Gastrocnemius medialis (tissue), 4 donors: ENCODE measurements at regions not wholly inside any gene's neighbourhood (a gene's known extent, or its start where the extent isn't known, plus 50 kb on each side); places are given as distances from the start of the nearest gene placed in this dataset.

Experiments
- ATAC-seq, 2 donors: fragments of 150-250 bp; one replicate each; pipeline ENCODE4 v1.9.1; 2016
- DNase-seq, 2 donors: peaks; one replicate each; pipeline ENCODE4 v3.0.0-alpha.2; 2019
- H3K27ac ChIP-seq, 4 donors: fragments of 200-600 bp; sonication (generic); 1 replicate in 1 of 4; 2 replicates in 3 of 4; pipeline ENCODE4 v1.5.1; 2016 to 2018; ENCODE audit warnings: mild to moderate bottlenecking in 2 of 4, moderate library complexity in 1 of 4
- H3K27me3 ChIP-seq, 3 donors: fragments of 200-600 bp; sonication (generic) in 2 of 3; 1 replicate in 1 of 3; 2 replicates in 2 of 3; pipeline versions ENCODE4 v1.5.1 to v1.6.0; 2016 to 2019; ENCODE audit warnings: mild to moderate bottlenecking in 1 of 3, moderate library complexity in 1 of 3
- H3K36me3 ChIP-seq, 2 donors: fragments of 200-600 bp; sonication (generic) in 1 of 2; one replicate each; pipeline ENCODE4 v1.5.1; 2017 to 2018
- H3K4me1 ChIP-seq, 2 donors: fragments of 200-600 bp; sonication (generic) in 1 of 2; one replicate each; pipeline ENCODE4 v1.5.1; 2016 to 2017; ENCODE audit warnings: mild to moderate bottlenecking in 2 of 2
- H3K4me3 ChIP-seq, 4 donors: fragments of 200-600 bp; sonication (generic) in 3 of 4; 1 replicate in 1 of 4; 2 replicates in 3 of 4; pipeline ENCODE4 v1.5.1; 2016 to 2019; ENCODE audit warnings: mild to moderate bottlenecking in 2 of 4
- H3K9me3 ChIP-seq, 3 donors: fragments of 200-600 bp; sonication (generic) in 2 of 3; 1 replicate in 1 of 3; 2 replicates in 2 of 3; pipeline ENCODE4 v1.5.1; 2016 to 2019
- POLR2A ChIP-seq, 2 donors: fragments of 450-650 bp; IDR thresholded peaks; one replicate each; pipeline ENCODE4 v1.6.1; 2017; ENCODE audit warnings: antibody characterized with exemption in 2 of 2, mild to moderate bottlenecking in 2 of 2, moderate library complexity in 2 of 2
- in situ Hi-C, 4 donors: fragments of 200-750 bp; cut with MboI; loops; one replicate each; pipeline versions ENCODE4 v1.15.0 to v1.8.0; 2017; ENCODE audit warnings: low sequenced_read_pairs in 4 of 4
- intact Hi-C: fragments of 100-400 bp; cut with DNase I; formaldehyde crosslinking; loops from one replicate; pipeline ENCODE4 v1.15.1; 2023; ENCODE audit warnings: low total_unique reads
- TF ChIP-seq, protein P1 (sequence below), 5 experiments: fragments of 450-650 bp in 3 of 5; fragments of 200-600 bp in 2 of 5; sonication (generic) in 2 of 5; IDR thresholded peaks in 4 of 5; conservative IDR thresholded peaks in 1 of 5; 1 replicate in 4 of 5; 2 replicates in 1 of 5; pipeline ENCODE4 v1.5.1; 2016 to 2019; ENCODE audit warnings: antibody characterized with exemption in 5 of 5, mild to moderate bottlenecking in 3 of 5, moderate library complexity in 3 of 5

- Histone ChIP-seq H3K4me3 (no peak overlapping the region), H3K36me3 (no peaks in the 10 kb centered on the region), H3K27me3 (no peaks in the 10 kb centered on the region), H3K9me3 (no peaks in the 10 kb centered on the region), H3K27ac (no peak overlapping the region), H3K4me1 (no peaks in the 10 kb centered on the region)
- ATAC-seq (no peak), DNase-seq (no peak)
- in situ Hi-C loops (no loop called here), intact Hi-C loops (no loop called here)
- TF ChIP-seq POLR2A (IDR thresholded peaks at IDR 0.05): no peak
- TF ChIP-seq, protein P1, sequence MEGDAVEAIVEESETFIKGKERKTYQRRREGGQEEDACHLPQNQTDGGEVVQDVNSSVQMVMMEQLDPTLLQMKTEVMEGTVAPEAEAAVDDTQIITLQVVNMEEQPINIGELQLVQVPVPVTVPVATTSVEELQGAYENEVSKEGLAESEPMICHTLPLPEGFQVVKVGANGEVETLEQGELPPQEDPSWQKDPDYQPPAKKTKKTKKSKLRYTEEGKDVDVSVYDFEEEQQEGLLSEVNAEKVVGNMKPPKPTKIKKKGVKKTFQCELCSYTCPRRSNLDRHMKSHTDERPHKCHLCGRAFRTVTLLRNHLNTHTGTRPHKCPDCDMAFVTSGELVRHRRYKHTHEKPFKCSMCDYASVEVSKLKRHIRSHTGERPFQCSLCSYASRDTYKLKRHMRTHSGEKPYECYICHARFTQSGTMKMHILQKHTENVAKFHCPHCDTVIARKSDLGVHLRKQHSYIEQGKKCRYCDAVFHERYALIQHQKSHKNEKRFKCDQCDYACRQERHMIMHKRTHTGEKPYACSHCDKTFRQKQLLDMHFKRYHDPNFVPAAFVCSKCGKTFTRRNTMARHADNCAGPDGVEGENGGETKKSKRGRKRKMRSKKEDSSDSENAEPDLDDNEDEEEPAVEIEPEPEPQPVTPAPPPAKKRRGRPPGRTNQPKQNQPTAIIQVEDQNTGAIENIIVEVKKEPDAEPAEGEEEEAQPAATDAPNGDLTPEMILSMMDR (IDR thresholded peaks at IDR 0.05 in 4 of 5, conservative IDR thresholded peaks at IDR 0.05 in 1 of 5): no peak
Measured at GRCh38 chr13:33362986-33363727, 77.6 kb upstream of the STARD13 start.

DNA sequence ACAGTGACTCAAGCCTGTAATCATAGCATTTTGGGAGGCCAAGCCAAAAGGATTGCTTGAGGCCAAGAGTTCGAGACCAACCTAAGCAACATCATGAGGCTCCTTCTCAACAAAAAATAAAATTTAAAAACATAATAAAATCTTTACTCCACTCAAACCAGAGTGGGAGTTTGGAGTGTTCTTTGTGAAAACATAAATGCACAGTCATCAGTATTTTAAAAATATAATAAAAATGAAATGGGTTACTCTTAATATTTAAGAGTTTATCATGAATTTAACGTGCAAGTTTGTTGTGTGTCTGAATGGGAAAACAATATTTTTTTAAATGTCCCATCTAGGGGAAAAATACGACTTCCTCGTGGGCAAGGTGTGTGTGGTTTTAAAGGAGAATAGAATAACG, 78.6 kb upstream of the STARD13 start:
- intact Hi-C loops (no loop called here), in situ Hi-C loops (no loop called here)
- Histone ChIP-seq H3K27ac (no peak overlapping the region), H3K4me3 (no peak overlapping the region), H3K9me3 (no peaks in the 10 kb centered on the region), H3K4me1 (peaks cover 4 to 10% of the 10 kb centered on the region in 2 donors), H3K27me3 (no peaks in the 10 kb centered on the region), H3K36me3 (no peaks in the 10 kb centered on the region)
- ATAC-seq: no peak
- TF ChIP-seq, protein P1 (IDR thresholded peaks at IDR 0.05 in 4 of 5, conservative IDR thresholded peaks at IDR 0.05 in 1 of 5): no peak
- no peak for TF ChIP-seq POLR2A (IDR thresholded peaks at IDR 0.05)
- no peak for DNase-seq

GRCh38 chr13:33366469-33367062, 81.0 kb upstream of the STARD13 start:
- no peak overlapping the region for H3K4me3 ChIP-seq
- in situ Hi-C loops: no loop called here
- peaks cover 4 to 12% of the 10 kb centered on the region in 2 donors for H3K4me1 ChIP-seq
- H3K36me3 ChIP-seq: no peaks in the 10 kb centered on the region
- no peaks in the 10 kb centered on the region for H3K27me3 ChIP-seq
- TF ChIP-seq POLR2A (IDR thresholded peaks at IDR 0.05): no peak
- TF ChIP-seq, protein P1 (IDR thresholded peaks at IDR 0.05 in 4 of 5, conservative IDR thresholded peaks at IDR 0.05 in 1 of 5): no peak
- DNase-seq (no peak), ATAC-seq (no peak)
- intact Hi-C loops: no loop called here
- no peaks in the 10 kb centered on the region for H3K9me3 ChIP-seq
- no peak overlapping the region for H3K27ac ChIP-seq

DNA sequence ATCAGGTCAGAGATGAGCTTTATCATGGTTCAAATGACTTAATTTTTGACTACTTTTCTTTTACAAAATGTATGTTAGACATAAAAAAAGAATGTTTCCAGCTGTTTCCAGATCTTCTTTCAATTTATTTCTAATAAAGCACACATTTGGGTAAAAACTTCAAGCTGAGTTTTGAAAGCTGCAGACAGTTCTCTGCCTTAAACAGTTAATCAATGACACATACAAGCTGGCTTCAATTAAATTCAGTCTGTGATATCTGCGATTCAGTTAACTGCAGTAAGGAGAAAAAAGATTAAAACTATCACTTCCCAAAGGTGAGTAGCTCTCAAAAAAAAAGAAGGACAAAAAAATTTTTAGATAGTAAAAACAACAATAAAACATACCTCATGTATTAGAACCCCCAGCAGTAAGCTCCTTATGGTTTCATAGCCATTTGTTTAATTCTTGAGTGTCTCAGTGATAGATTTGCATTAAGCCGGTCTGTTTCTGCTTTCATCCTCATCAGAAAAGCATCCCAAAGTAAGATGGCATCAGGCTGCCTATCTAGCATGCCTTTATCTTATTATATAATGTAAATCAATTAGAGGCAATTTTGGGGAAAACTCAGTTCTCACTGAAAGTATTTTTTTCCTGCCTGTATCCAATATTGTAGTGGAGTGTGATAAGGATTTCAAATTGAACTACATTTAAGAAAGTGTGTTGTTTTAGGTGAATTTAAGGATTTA, 81.8 kb upstream of the STARD13 start:
- intact Hi-C loops: no loop called here

DNA sequence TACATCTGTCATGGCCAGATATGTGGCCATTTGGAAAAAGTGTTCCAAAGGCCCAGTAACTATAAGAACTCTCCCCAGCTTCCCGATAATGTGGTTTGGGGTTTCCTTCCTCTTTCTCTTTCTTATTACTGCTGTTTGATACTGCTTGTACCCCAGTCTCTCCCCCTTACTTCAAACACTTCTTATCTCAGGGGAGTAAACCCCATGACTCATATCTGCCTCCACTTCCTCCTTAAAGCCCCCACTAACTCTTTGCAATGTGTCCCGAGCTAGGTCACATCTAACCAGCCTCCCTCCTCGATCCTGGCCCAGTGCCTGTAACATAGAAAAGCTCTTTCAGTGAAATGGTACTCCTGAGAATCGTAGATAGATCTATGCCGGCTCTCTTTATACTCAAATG, 82.4 kb upstream of the STARD13 start:
- no peak for ATAC-seq
- no peak overlapping the region for H3K27ac ChIP-seq

More for the DNA sequence above, 81.8 kb upstream of the STARD13 start:
- Histone ChIP-seq H3K9me3 (no peaks in the 10 kb centered on the region), H3K27ac (no peak overlapping the region), H3K4me3 (no peak overlapping the region), H3K36me3 (no peaks in the 10 kb centered on the region), H3K4me1 (peaks cover 4 to 12% of the 10 kb centered on the region in 2 donors), H3K27me3 (no peaks in the 10 kb centered on the region)
- ATAC-seq (no peak), DNase-seq (no peak)
- TF ChIP-seq POLR2A (IDR thresholded peaks at IDR 0.05): no peak
- in situ Hi-C loops: no loop called here

More for the DNA sequence above, 82.4 kb upstream of the STARD13 start:
- H3K36me3 ChIP-seq: no peaks in the 10 kb centered on the region
- no peak overlapping the region for H3K4me3 ChIP-seq
- intact Hi-C loops (no loop called here), in situ Hi-C loops (no loop called here)
- H3K27me3 ChIP-seq: no peaks in the 10 kb centered on the region
- no peak for DNase-seq
- peaks cover 4 to 12% of the 10 kb centered on the region in 2 donors for H3K4me1 ChIP-seq
- no peaks in the 10 kb centered on the region for H3K9me3 ChIP-seq
- TF ChIP-seq POLR2A (IDR thresholded peaks at IDR 0.05): no peak
- TF ChIP-seq, protein P1 (IDR thresholded peaks at IDR 0.05 in 4 of 5, conservative IDR thresholded peaks at IDR 0.05 in 1 of 5): no peak
